ENCODE measurements at regions not wholly inside any gene's neighbourhood (a gene's known extent, or its start where the extent isn't known, plus 50 kb on each side); places are given as distances from the start of the nearest gene placed in this dataset.
"Not testable (repeated sequence)": the region's sequence is repeated elsewhere in the genome, so short reads cannot be mapped to it uniquely, and the experiment has no call there.

DNA sequence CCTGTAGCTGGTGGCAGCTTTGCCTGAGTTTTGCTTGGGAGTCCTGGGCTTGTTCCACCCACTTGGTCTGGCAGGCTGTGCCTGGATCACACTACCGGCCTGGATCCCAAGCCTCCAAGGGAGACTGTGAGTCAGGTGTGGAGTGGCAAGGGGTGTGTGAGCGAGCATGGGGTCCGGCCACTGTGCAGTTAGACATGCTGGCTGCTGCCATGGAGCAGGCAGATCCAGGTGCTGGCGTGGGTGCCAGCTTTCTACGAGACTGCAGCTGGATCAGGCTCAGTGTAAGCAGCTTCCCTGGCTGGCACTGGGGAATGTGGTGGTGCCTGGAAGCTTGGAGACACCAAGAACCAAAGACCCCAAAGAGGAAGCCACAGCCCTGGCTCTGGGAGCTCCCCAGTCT is 102.0 kb upstream of the BNIP2 start:
- ChIA-PET CTCF (no interaction called here), POLR2A (ENCODE audit: unreplicated experiment) (no interaction called here)
- Histone ChIP-seq H3K27ac (ENCODE audit: low read length) (no peak overlapping the region), H3K4me1 (ENCODE audit: insufficient read depth, low read length) (no peaks in the 10 kb centered on the region), H3K4me2 (ENCODE audit: low read length) (no peak overlapping the region), H3K9me3 (ENCODE audit: low read length) (no peaks in the 10 kb centered on the region), H3K9me2 (replicated peaks; ENCODE audit: low read length) (no peaks in the 10 kb centered on the region), H3K36me3 (ENCODE audit: low read depth, low read length) (no peaks in the 10 kb centered on the region), H3K4me3 (ENCODE audit: low read length) (no peak overlapping the region), H2AFZ (ENCODE audit: low read length) (no peak overlapping the region), H4K20me1 (ENCODE audit: low read length) (no peaks in the 10 kb centered on the region), H3K27me3 (ENCODE audit: low read length) (peaks cover 46% of the 10 kb centered on the region), H3K79me2 (ENCODE audit: low read length) (no peaks in the 10 kb centered on the region), H3K9ac (ENCODE audit: low read length) (no peak overlapping the region), H3F3A (ENCODE audit: low read length, unreplicated experiment) (no peaks in the 10 kb centered on the region)
- DNase-seq = no peak
- TF ChIP-seq EZH2 (IDR thresholded peaks at IDR 0.05; ENCODE audit: low read length, unreplicated experiment) (no peak), EZH2phosphoT487 (IDR thresholded peaks at IDR 0.05; ENCODE audit: borderline replicate concordance, low read length) (no peak)
- TF ChIP-seq, protein P1, sequence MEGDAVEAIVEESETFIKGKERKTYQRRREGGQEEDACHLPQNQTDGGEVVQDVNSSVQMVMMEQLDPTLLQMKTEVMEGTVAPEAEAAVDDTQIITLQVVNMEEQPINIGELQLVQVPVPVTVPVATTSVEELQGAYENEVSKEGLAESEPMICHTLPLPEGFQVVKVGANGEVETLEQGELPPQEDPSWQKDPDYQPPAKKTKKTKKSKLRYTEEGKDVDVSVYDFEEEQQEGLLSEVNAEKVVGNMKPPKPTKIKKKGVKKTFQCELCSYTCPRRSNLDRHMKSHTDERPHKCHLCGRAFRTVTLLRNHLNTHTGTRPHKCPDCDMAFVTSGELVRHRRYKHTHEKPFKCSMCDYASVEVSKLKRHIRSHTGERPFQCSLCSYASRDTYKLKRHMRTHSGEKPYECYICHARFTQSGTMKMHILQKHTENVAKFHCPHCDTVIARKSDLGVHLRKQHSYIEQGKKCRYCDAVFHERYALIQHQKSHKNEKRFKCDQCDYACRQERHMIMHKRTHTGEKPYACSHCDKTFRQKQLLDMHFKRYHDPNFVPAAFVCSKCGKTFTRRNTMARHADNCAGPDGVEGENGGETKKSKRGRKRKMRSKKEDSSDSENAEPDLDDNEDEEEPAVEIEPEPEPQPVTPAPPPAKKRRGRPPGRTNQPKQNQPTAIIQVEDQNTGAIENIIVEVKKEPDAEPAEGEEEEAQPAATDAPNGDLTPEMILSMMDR (conservative IDR thresholded peaks at IDR 0.05; ENCODE audit: low read depth, low read length) = no peak
- intact Hi-C loops (cut with micrococcal nuclease) = no loop called here
- no peak for ATAC-seq
- BruUV-seq (replicated peaks) = no TSS peak

DNA sequence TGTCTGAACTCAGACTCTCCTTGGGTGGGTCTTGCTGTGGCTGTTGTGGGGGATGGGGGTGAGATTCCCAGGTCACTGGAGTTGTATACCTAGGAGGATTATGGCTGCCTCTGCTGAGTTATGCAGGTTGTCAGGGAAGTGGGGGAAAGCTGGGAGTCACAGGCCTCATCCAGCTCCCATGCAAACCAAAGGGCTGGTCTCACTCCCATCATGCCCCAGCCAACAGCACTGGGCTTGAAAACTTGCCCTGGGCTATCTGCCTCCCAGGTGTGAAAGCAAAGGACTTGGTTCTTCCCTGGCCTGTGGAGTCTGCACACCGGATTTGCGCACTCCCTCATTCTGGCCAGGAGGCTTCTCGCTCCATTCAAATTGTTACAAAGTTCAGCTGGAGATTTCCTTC is 97.3 kb upstream of the BNIP2 start:
- H3K79me2 ChIP-seq (ENCODE audit: low read length); H3K4me2 ChIP-seq (ENCODE audit: low read length); ATAC-seq; H3K9me2 ChIP-seq (replicated peaks; ENCODE audit: low read length); POLR2A ChIA-PET (ENCODE audit: unreplicated experiment); H3K4me1 ChIP-seq (ENCODE audit: insufficient read depth, low read length); H3K9me3 ChIP-seq (ENCODE audit: low read length); H3K27ac ChIP-seq (ENCODE audit: low read length); BruUV-seq (replicated peaks); DNase-seq; H3K9ac ChIP-seq (ENCODE audit: low read length); H3K36me3 ChIP-seq (ENCODE audit: low read depth, low read length); CTCF ChIA-PET; H3F3A ChIP-seq (ENCODE audit: low read length, unreplicated experiment); H3K4me3 ChIP-seq (ENCODE audit: low read length); H4K20me1 ChIP-seq (ENCODE audit: low read length); H2AFZ ChIP-seq (ENCODE audit: low read length); intact Hi-C loops (cut with micrococcal nuclease): not testable (repeated sequence)
- H3K27me3 ChIP-seq (ENCODE audit: low read length) = peaks cover 18% of the 10 kb centered on the region; the same call in 1 of the 2 replicates

DNA sequence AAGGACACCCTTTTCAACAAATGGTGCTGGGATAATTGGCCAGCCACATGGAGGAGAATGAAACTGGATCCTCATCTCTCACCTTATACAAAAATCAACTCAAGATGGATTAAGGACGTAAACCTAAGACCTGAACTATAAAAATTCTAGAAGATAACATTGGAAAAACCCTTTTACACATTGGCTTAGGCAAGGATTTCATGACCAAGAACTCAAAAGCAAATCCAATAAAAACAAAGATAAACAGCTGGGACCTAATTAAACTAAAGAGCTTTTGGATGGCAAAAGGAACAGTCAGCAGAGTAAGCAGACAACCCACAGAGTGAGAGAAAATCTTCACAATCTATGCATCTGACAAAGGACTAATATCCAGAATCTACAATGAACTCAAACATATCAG is 96.9 kb upstream of the BNIP2 start:
- BruUV-seq (replicated peaks); H3K9ac ChIP-seq (ENCODE audit: low read length): not testable (repeated sequence)

DNA sequence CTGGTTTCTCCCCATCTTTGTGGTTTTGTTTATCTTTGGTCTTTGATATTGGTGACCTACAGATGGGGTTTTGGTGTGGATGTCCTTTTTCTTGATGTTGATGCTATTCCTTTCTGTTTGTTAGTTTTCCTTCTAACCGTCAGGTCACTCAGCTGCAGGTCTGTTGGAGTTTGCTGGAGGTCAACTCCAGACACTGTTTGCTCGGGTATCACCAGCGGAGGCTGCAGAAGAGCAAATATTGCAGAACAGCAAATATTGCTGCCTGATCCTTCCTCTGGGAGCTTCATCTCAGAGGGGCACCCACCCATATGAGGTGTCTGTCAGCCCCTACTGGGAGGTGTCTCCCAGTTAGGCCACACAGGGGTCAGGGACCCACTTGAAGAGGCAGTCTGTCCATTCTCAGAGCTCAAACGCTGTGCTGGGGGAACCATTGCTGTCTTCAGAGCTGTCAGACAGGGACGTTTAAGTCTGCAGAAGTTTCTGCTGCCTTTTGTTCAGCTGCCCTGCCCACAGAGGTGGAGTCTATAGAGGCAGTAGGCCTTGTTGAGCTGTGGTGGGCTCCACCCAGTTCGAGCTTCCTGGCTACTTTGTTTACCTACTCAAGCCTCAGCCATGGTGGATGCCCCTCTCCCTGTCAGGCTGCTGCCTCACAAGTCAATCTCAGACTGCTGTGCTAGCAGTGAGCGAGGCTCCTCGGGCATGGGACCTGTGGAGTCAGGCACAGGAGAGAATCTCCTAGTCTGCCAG is 94.8 kb upstream of the BNIP2 start:
- POLR2A ChIA-PET (ENCODE audit: unreplicated experiment); H3K4me2 ChIP-seq (ENCODE audit: low read length); H3F3A ChIP-seq (ENCODE audit: low read length, unreplicated experiment); H3K4me3 ChIP-seq (ENCODE audit: low read length); H3K36me3 ChIP-seq (ENCODE audit: low read depth, low read length); H2AFZ ChIP-seq (ENCODE audit: low read length); H3K79me2 ChIP-seq (ENCODE audit: low read length); H3K9me2 ChIP-seq (replicated peaks; ENCODE audit: low read length); ATAC-seq; H3K9me3 ChIP-seq (ENCODE audit: low read length); H3K27ac ChIP-seq (ENCODE audit: low read length); H4K20me1 ChIP-seq (ENCODE audit: low read length); DNase-seq; H3K9ac ChIP-seq (ENCODE audit: low read length); BruUV-seq (replicated peaks); intact Hi-C loops (cut with micrococcal nuclease); H3K4me1 ChIP-seq (ENCODE audit: insufficient read depth, low read length); CTCF ChIA-PET: not testable (repeated sequence)
- H3K27me3 ChIP-seq (ENCODE audit: low read length) = peaks cover 19% of the 10 kb centered on the region; the same call in 1 of the 2 replicates

More for the DNA sequence above, 96.9 kb upstream of the BNIP2 start:
- intact Hi-C loops (cut with micrococcal nuclease); ATAC-seq; H3K9me2 ChIP-seq (replicated peaks; ENCODE audit: low read length); H3K4me2 ChIP-seq (ENCODE audit: low read length); H3K9me3 ChIP-seq (ENCODE audit: low read length); H3F3A ChIP-seq (ENCODE audit: low read length, unreplicated experiment); H3K36me3 ChIP-seq (ENCODE audit: low read depth, low read length); H4K20me1 ChIP-seq (ENCODE audit: low read length); DNase-seq; POLR2A ChIA-PET (ENCODE audit: unreplicated experiment); H2AFZ ChIP-seq (ENCODE audit: low read length); H3K4me3 ChIP-seq (ENCODE audit: low read length); H3K27ac ChIP-seq (ENCODE audit: low read length); CTCF ChIA-PET; H3K4me1 ChIP-seq (ENCODE audit: insufficient read depth, low read length); H3K79me2 ChIP-seq (ENCODE audit: low read length): not testable (repeated sequence)
- H3K27me3 ChIP-seq (ENCODE audit: low read length) = peaks cover 13% of the 10 kb centered on the region; the same call in 1 of the 2 replicates

Measured in PC-3 (cell line).